H54 (cell line): ENCODE measurements at regions not wholly inside any gene's neighbourhood (a gene's known extent, or its start where the extent isn't known, plus 50 kb on each side); places are given as distances from the start of the nearest gene placed in this dataset.
"Not testable (repeated sequence)": the region's sequence is repeated elsewhere in the genome, so short reads cannot be mapped to it uniquely, and the experiment has no call there.

Experiments
- DNase-seq: peaks from one replicate; pipeline ENCODE4 v3.0.0; 2011; ENCODE audit warnings: low spot score, mixed read lengths; ENCODE audit not compliant: insufficient read length
- FAIRE-seq: peaks from 3 replicates; lab custom pipeline; 2011; peaks lifted over from hg19 to GRCh38; lab: Jason Lieb, UNC
- POLR2A ChIP-seq: IDR thresholded peaks from 2 replicates; pipeline ENCODE4 v1.6.1; 2011; ENCODE audit warnings: low read depth, mild to moderate bottlenecking, low read length

DNA sequence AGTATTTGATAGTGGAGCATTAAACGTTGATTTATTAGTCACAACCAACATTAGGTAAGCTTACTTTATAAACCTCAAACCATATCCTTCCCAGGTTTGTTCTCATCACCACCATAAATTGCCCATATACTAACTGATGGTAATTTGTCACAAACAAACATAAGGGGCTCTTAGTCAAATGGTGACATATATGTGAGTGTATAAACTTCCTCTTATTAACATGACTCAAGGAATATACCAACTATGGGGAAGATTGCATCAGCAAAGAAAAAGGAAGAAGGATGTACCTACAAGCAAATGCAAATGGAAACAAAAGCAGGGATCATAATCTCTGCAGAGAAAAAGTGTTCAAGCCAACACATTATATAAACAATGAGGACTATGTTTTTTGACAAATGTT is 418.2 kb upstream of the AKR1E2 start:
- DNase-seq (peak; percentile 4), FAIRE-seq (peak; percentile 61)
- no peak for TF ChIP-seq POLR2A

GRCh38 chr10:4405828-4406227 is 420.2 kb upstream of the AKR1E2 start:
- TF ChIP-seq POLR2A = no peak
- no peak for FAIRE-seq

GRCh38 chr10:4403638-4404252 is 422.3 kb upstream of the AKR1E2 start:
- no peak for DNase-seq
- no peak for FAIRE-seq
- no peak for TF ChIP-seq POLR2A

More at GRCh38 chr10:4405828-4406227, 420.2 kb upstream of the AKR1E2 start:
- no peak for DNase-seq

DNA sequence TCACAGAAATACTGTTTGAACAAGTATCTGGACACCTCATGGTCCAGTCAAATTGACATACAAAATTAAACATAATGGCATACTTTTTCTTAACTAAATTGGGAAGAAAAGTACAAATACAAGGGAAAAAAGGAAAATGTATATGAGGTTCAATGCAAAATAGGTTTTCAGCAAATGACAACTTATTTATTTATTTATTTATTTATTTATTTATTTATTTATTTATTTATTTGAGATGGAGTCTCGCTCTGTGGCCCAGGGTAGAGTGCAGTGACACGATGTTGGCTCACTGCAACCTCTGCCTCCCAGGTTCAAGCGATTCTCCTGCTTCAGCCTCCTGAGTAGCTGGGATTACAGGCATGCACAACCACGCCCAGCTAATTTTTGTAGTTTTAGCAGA is 424.9 kb upstream of the AKR1E2 start:
- not testable (repeated sequence) for FAIRE-seq

DNA sequence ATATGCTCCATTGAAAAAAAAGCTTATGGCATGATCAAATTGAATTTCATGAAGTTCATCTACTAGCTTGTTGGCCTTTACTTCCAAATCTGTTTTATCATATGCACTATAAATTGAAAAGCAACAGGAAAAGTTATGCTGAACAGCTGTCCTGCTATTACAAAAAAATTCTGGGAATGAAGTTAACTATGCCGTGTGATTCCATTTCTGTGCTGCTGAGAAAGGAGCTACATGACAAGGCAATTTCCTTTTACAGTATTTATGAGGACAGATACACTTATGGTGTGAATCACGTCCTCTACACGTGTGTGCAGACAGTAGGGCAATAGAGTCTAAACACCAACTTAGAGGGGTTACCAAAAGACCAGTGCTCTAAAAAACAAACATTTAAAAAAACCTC is 426.5 kb upstream of the AKR1E2 start:
- FAIRE-seq (no peak), DNase-seq (no peak)
- TF ChIP-seq POLR2A = no peak

More for the DNA sequence above, 424.9 kb upstream of the AKR1E2 start:
- DNase-seq = not testable (repeated sequence)

DNA sequence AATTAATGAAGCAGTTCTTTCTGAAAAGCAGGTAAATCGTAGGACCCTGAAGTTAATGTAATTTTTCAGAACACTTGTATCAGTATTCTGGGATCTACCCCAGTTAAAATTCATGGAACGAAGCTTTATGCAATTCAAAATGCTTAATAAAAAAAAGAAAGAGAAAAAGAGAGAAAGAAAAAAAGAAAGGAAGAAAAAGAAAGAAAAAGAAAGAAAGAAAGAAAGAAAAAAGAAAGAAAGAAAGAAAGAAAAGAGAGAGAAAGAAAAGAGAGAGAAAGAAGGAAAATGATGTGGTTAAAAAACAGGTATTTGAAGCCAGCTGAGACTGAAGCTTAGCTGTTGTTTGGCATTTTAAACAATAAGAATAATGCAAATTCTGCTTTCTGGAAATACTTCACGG is 427.4 kb upstream of the AKR1E2 start:
- no peak for DNase-seq
- no peak for TF ChIP-seq POLR2A
- no peak for FAIRE-seq

DNA sequence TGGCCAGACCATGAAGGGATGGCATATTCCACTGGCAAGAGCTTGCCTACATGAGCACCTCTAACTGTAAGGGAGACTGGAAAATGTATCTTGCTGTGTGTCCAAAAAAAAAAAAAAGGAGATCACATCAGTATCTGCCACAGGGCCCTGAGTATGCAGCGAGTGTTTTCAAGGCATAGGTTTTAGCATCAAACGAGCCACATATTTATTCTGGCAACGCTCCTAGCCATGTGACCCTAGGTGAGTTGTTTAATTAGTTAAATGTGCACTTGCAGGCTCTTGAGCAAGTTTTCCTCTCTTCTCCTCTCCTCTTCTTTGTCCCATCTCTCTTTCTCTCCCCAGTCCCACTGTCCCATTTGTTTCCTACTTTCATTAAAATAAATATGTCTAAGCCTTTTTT is 428.7 kb upstream of the AKR1E2 start:
- FAIRE-seq = no peak
- DNase-seq = no peak

DNA sequence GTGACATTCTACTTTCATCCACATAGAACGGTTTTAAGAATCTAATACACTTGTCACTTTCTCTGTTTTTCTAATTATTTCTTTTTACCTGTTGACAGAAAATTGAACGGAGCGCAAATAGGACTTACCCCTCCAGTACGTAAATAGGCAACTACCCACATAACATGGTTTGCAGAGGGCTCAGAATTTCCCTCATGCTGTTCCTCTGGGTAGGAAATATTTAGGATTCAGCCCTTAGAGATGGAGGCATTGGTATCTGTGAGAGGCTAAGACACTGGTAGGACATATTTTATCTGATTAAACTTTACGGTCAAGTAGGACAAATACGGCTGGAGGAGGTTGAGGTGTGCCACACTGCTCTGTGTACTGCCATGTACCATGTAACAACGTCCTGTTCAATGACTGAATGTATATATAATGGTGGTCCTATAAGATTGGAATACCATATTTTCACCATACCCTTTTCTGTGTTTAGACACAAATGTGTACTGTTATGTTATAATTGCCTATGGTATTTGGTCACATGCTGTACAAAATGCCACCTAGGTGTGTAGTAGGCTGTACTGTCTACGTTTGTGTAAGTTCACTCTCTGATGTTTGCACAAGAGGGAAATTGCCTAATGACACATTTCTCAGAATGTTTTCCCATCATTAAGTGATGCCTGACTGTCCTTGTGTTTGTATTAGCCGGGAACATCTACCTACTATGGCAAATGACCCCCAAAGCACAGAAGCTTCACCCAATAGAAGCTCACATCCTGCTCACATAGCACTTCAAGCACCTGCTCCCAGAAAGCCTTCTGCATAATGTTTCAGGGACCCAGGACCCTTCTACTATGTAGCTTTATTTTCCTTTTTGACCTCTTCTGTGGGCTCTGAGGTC is 429.4 kb upstream of the AKR1E2 start:
- FAIRE-seq (no peak), DNase-seq (no peak)
- no peak for TF ChIP-seq POLR2A

More for the DNA sequence above, 428.7 kb upstream of the AKR1E2 start:
- no peak for TF ChIP-seq POLR2A

GRCh38 chr10:4395731-4396130 is 430.3 kb upstream of the AKR1E2 start:
- FAIRE-seq = no peak
- no peak for DNase-seq
- no peak for TF ChIP-seq POLR2A

- FAIRE-seq, DNase-seq: not testable (repeated sequence)
These were observed 431.6 kb upstream of the AKR1E2 start for GRCh38 chr10:4394455-4394854.

DNA sequence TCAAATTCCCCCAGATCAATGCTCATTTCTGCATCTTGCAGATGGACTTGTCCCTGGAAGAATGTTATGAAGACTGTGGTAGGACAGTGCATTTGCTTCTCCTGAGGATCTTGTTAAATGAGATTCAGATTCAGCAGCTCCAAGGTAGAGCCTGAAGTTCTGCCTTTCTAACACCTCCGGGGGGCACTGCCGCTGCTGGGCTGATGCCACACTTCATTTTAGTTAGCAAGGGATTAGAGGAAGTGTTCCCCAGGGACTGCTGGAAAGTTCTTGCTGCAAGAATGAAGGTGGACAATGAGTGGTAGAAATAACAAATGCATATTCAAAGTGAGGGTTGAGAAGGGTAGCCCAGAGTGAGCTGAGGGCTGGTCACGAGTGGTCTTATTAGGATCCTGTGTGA is 434.3 kb upstream of the AKR1E2 start:
- FAIRE-seq = no peak
- no peak for DNase-seq
- TF ChIP-seq POLR2A = no peak

GRCh38 chr10:4390219-4390618 is 435.8 kb upstream of the AKR1E2 start:
- TF ChIP-seq POLR2A = no peak
- DNase-seq = no peak
- FAIRE-seq = no peak

DNA sequence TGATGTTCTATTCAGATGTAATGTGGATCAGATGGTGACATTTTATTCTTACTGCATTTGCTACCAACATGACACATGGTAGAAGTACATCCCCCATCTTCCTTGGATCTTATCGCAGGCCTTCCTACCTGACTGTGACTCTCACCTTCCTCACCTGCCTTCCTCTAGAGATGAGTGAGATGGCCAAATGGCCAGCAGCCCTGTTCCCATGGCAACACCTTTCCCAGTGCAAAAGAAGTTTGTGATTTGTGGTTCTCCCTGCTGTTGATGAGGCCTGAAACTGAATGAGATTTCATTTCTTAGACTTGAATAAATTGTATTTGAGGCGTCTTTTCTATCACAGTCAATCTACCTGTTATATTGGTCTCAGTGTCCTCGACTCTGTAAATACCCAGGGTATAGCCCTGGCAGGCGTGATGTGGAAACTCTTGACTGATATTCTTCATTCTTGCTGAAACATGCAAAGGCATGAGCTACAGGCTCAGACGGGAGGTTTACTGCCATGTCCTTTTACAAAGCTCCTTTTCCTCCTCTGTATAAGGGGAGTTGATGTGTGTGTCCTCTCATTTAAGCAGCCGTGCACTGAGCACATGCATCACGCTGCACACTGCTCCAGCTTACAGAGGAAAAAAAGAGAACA is 440.7 kb upstream of the AKR1E2 start:
- FAIRE-seq (no peak), DNase-seq (no peak)
- no peak for TF ChIP-seq POLR2A

- no peak for DNase-seq
- no peak for FAIRE-seq
- TF ChIP-seq POLR2A = no peak
These were observed 441.8 kb upstream of the AKR1E2 start for GRCh38 chr10:4384245-4384644.

- no peak for TF ChIP-seq POLR2A
- DNase-seq = no peak
- no peak for FAIRE-seq
These were observed 442.3 kb upstream of the AKR1E2 start for GRCh38 chr10:4383651-4384098.
